GM18519 (cell line): ENCODE measurements at regions not wholly inside any gene's neighbourhood (a gene's known extent, or its start where the extent isn't known, plus 50 kb on each side); places are given as distances from the start of the nearest gene placed in this dataset.
"Not testable (repeated sequence)": the region's sequence is repeated elsewhere in the genome, so short reads cannot be mapped to it uniquely, and the experiment has no call there.

Experiments
- ATAC-seq: cut with Tn5 transposase; IDR thresholded peaks from one replicate; pipeline ENCODE4 v1.9.1; 2021; ENCODE audit warnings: mild to moderate bottlenecking, moderate library complexity; ENCODE audit not compliant: unreplicated experiment, low FRiP score

GRCh38 chr5:96180684-96181435 lies 219.2 kb upstream of the ELL2 start:
- no peak for ATAC-seq

GRCh38 chr5:96177303-96177869 lies 215.7 kb upstream of the ELL2 start:
- ATAC-seq, result peak; percentile 53

GRCh38 chr5:96176022-96176421 lies 214.4 kb upstream of the ELL2 start:
- no peak for ATAC-seq

- ATAC-seq, result peak; percentile 63
These were observed 213.4 kb upstream of the ELL2 start for GRCh38 chr5:96175090-96175489.

GRCh38 chr5:96173366-96173765 lies 211.7 kb upstream of the ELL2 start:
- no peak for ATAC-seq

GRCh38 chr5:96172436-96172835 lies 210.8 kb upstream of the ELL2 start:
- no peak for ATAC-seq

- ATAC-seq, result not testable (repeated sequence)
These were observed 210.3 kb upstream of the ELL2 start for GRCh38 chr5:96171973-96172372.

- ATAC-seq, result not testable (repeated sequence)
These were observed 209.0 kb upstream of the ELL2 start for GRCh38 chr5:96170481-96171125.

- ATAC-seq, result not testable (repeated sequence)
These were observed 207.2 kb upstream of the ELL2 start for GRCh38 chr5:96168833-96169232.

GRCh38 chr5:96159043-96159442 lies 197.4 kb upstream of the ELL2 start:
- no peak for ATAC-seq

GRCh38 chr5:96157841-96158291 lies 196.2 kb upstream of the ELL2 start:
- ATAC-seq, result no peak

- no peak for ATAC-seq
These were observed 195.6 kb upstream of the ELL2 start for GRCh38 chr5:96157077-96157780.

GRCh38 chr5:96155147-96155546 lies 193.5 kb upstream of the ELL2 start:
- ATAC-seq, result no peak

GRCh38 chr5:96151891-96152290 lies 190.2 kb upstream of the ELL2 start:
- ATAC-seq, result no peak

GRCh38 chr5:96150007-96150406 lies 188.4 kb upstream of the ELL2 start:
- no peak for ATAC-seq

GRCh38 chr5:96149546-96149945 lies 187.9 kb upstream of the ELL2 start:
- no peak for ATAC-seq

- no peak for ATAC-seq
These were observed 187.4 kb upstream of the ELL2 start for GRCh38 chr5:96149021-96149420.

- ATAC-seq, result no peak
These were observed 186.7 kb upstream of the ELL2 start for GRCh38 chr5:96148376-96148775.

- ATAC-seq, result no peak
These were observed 186.2 kb upstream of the ELL2 start for GRCh38 chr5:96147866-96148265.

- peak; percentile 73 for ATAC-seq
These were observed 185.0 kb upstream of the ELL2 start for GRCh38 chr5:96146675-96147074.

GRCh38 chr5:96144289-96144688 lies 182.6 kb upstream of the ELL2 start:
- no peak for ATAC-seq
